Liver (tissue), 8 donors: ENCODE measurements at regions not wholly inside any gene's neighbourhood (a gene's known extent, or its start where the extent isn't known, plus 50 kb on each side); places are given as distances from the start of the nearest gene placed in this dataset.

ENCODE experiments used
- DNase-seq: peaks from one replicate; pipeline ENCODE4 v3.0.0-alpha.2; 2017; ENCODE audit warnings: low spot score
- H3K27ac ChIP-seq, 2 donors: one replicate each; pipeline ENCODE4 v1.7.0; 2013; ENCODE audit warnings: inconsistent platforms in 2 of 2, low read length in 2 of 2, control low read depth in 1 of 2, low read depth in 1 of 2, mild to moderate bottlenecking in 1 of 2
- H3K27me3 ChIP-seq, 4 donors: one replicate each; pipeline versions ENCODE4 v1.6.1 to v1.7.0; 2013; ENCODE audit warnings: low read length in 3 of 4, inconsistent platforms in 1 of 4, mild to moderate bottlenecking in 1 of 4, moderate library complexity in 1 of 4; ENCODE audit not compliant: control insufficient read depth in 4 of 4, insufficient read depth in 4 of 4
- H3K36me3 ChIP-seq, 4 donors: one replicate each; pipeline versions ENCODE4 v1.6.1 to v1.7.0; 2013; ENCODE audit warnings: low read length in 3 of 4, mild to moderate bottlenecking in 3 of 4, low read depth in 1 of 4, moderate library complexity in 1 of 4; ENCODE audit not compliant: control insufficient read depth in 4 of 4, insufficient read depth in 3 of 4
- H3K4me1 ChIP-seq, 4 donors: one replicate each; pipeline versions ENCODE4 v1.6.1 to v1.7.0; 2013; ENCODE audit warnings: low read length in 3 of 4, mild to moderate bottlenecking in 3 of 4, moderate library complexity in 1 of 4; ENCODE audit not compliant: control insufficient read depth in 4 of 4, insufficient read depth in 4 of 4
- H3K4me3 ChIP-seq, 3 donors: one replicate each; pipeline versions ENCODE4 v1.6.1 to v1.7.0; 2013; ENCODE audit warnings: low read length in 3 of 3, control low read depth in 1 of 3, low read depth in 1 of 3, mild to moderate bottlenecking in 1 of 3
- H3K9ac ChIP-seq, 2 donors: one replicate each; pipeline ENCODE4 v1.7.0; 2013; ENCODE audit warnings: low read length in 2 of 2, mild to moderate bottlenecking in 2 of 2, moderate library complexity in 2 of 2, control low read depth in 1 of 2, low read depth in 1 of 2
- H3K9me3 ChIP-seq, 4 donors: one replicate each; pipeline versions ENCODE4 v1.6.1 to v1.7.0; 2013; ENCODE audit warnings: low read length in 3 of 4; ENCODE audit not compliant: control insufficient read depth in 4 of 4
- EGR1 ChIP-seq, 2 donors: IDR thresholded peaks; 2 replicates each; pipeline ENCODE4 v1.6.1; 2016 to 2018; ENCODE audit warnings: antibody characterized with exemption in 2 of 2, low read depth in 2 of 2
- FOXA1 ChIP-seq: IDR thresholded peaks from 2 replicates; pipeline ENCODE4 v1.6.1; 2016; ENCODE audit warnings: antibody characterized with exemption
- FOXA2 ChIP-seq: IDR thresholded peaks from 2 replicates; pipeline ENCODE4 v1.6.1; 2016; ENCODE audit warnings: antibody characterized with exemption
- GABPA ChIP-seq, 2 donors: IDR thresholded peaks in 1 of 2; conservative IDR thresholded peaks in 1 of 2; 2 replicates each; pipeline ENCODE4 v1.6.1; 2016; ENCODE audit warnings: antibody characterized with exemption in 2 of 2, mild to moderate bottlenecking in 1 of 2, moderate library complexity in 1 of 2
- HNF4A ChIP-seq, 2 donors: conservative IDR thresholded peaks; 2 replicates each; pipeline ENCODE4 v1.6.1; 2016; ENCODE audit warnings: antibody characterized with exemption in 2 of 2, mild to moderate bottlenecking in 2 of 2
- HNF4G ChIP-seq: IDR thresholded peaks from 2 replicates; pipeline ENCODE4 v1.6.1; 2016; ENCODE audit warnings: antibody characterized with exemption
- JUND ChIP-seq, 2 donors: IDR thresholded peaks; 2 replicates each; pipeline ENCODE4 v1.6.1; 2016; ENCODE audit warnings: antibody characterized with exemption in 2 of 2
- NR2F2 ChIP-seq: IDR thresholded peaks from 2 replicates; pipeline ENCODE4 v1.6.1; 2016; ENCODE audit warnings: antibody characterized with exemption
- RAD21 ChIP-seq, 2 donors: IDR thresholded peaks; 2 replicates each; pipeline ENCODE4 v1.6.1; 2016; ENCODE audit warnings: antibody characterized with exemption in 2 of 2, mild to moderate bottlenecking in 2 of 2
- RXRA ChIP-seq, 2 donors: IDR thresholded peaks; 2 replicates each; pipeline ENCODE4 v1.6.1; 2017 to 2018; ENCODE audit warnings: antibody characterized with exemption in 2 of 2, mild to moderate bottlenecking in 1 of 2
- SP1 ChIP-seq: IDR thresholded peaks from 2 replicates; pipeline ENCODE4 v1.6.1; 2018; ENCODE audit warnings: antibody characterized with exemption, mild to moderate bottlenecking
- TAF1 ChIP-seq: conservative IDR thresholded peaks from 2 replicates; pipeline ENCODE4 v1.6.1; 2016; ENCODE audit warnings: antibody characterized with exemption, mild to moderate bottlenecking
- YY1 ChIP-seq: IDR thresholded peaks from 2 replicates; pipeline ENCODE4 v1.6.1; 2016; ENCODE audit warnings: antibody characterized with exemption, mild to moderate bottlenecking
- WGBS: extraction: QIAGEN DNeasy Blood & Tissue Kit; methylation state at CpG from one replicate; pipeline ENCODE4 v1.1.7; 2013; 5-methylcytosine and 5-hydroxymethylcytosine counted together
- TF ChIP-seq, protein P1 (sequence below): fragments of 150-350 bp; IDR thresholded peaks from 2 replicates; pipeline ENCODE4 v1.5.1; 2017; ENCODE audit warnings: improper control_type of control experiment, low read depth, low read length; ENCODE audit not compliant: missing input control
- TF ChIP-seq, protein P2 (sequence below): IDR thresholded peaks from 2 replicates; pipeline ENCODE4 v1.6.1; 2016; ENCODE audit warnings: antibody characterized with exemption
- TF ChIP-seq, protein P3 (sequence below): IDR thresholded peaks from 2 replicates; pipeline ENCODE4 v1.6.1; 2016; ENCODE audit warnings: antibody characterized with exemption, mild to moderate bottlenecking
- TF ChIP-seq, protein P4 (sequence below): IDR thresholded peaks from 2 replicates; pipeline ENCODE4 v1.6.1; 2016; ENCODE audit warnings: antibody characterized with exemption
- donor health status: healthy.
- donor health status: healthy.
- donor health status: healthy.
- donor health status: healthy.
- donor health status: healthy.

DNA sequence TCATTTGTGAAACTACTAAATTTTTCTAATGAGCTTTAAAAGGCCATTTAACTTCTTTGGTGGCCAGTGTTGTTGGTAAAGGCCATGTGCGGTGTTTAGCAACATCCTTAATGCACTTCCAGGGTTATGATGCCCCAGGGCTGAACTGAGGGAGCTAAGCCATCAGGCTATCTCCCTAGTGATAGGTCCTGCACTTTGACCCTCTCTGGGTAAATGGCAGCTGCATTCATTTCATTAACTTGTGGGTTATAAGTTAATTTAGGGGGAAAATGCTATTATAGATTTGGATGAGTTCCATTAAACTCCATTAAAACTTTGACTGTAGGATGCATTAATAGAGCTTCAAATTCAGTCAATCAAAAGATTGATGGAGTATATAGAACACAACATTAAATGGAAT, 366.7 kb upstream of the ZNF717 start:
- 84% methylated on average over 1 of the region's 1 CpG for WGBS
- H3K9ac ChIP-seq: no peak overlapping the region
- no peak overlapping the region for H3K4me3 ChIP-seq
- H3K27me3 ChIP-seq: no peaks in the 10 kb centered on the region
- no peaks in the 10 kb centered on the region for H3K36me3 ChIP-seq
- H3K27ac ChIP-seq: no peak overlapping the region
- H3K4me1 ChIP-seq: no peaks in the 10 kb centered on the region
- H3K9me3 ChIP-seq: peaks cover 0 to 3% (median 2%) of the 10 kb centered on the region in 4 donors
- no peak for DNase-seq
- TF ChIP-seq FOXA2 (no peak), HNF4A (conservative IDR thresholded peaks at IDR 0.05) (no peak), HNF4G (no peak), FOXA1 (no peak), TAF1 (no peak), SP1 (no peak), RXRA (IDR thresholded peaks at IDR 0.05) (no peak), JUND (IDR thresholded peaks at IDR 0.05) (no peak), GABPA (IDR thresholded peaks at IDR 0.05 in 1 of 2, conservative IDR thresholded peaks at IDR 0.05 in 1 of 2) (no peak), RAD21 (IDR thresholded peaks at IDR 0.05) (no peak), EGR1 (IDR thresholded peaks at IDR 0.05; ENCODE audit: low read depth in 2 of 2) (no peak), YY1 (no peak)
- TF ChIP-seq, protein P1, sequence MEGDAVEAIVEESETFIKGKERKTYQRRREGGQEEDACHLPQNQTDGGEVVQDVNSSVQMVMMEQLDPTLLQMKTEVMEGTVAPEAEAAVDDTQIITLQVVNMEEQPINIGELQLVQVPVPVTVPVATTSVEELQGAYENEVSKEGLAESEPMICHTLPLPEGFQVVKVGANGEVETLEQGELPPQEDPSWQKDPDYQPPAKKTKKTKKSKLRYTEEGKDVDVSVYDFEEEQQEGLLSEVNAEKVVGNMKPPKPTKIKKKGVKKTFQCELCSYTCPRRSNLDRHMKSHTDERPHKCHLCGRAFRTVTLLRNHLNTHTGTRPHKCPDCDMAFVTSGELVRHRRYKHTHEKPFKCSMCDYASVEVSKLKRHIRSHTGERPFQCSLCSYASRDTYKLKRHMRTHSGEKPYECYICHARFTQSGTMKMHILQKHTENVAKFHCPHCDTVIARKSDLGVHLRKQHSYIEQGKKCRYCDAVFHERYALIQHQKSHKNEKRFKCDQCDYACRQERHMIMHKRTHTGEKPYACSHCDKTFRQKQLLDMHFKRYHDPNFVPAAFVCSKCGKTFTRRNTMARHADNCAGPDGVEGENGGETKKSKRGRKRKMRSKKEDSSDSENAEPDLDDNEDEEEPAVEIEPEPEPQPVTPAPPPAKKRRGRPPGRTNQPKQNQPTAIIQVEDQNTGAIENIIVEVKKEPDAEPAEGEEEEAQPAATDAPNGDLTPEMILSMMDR: no peak
- TF ChIP-seq, protein P2, sequence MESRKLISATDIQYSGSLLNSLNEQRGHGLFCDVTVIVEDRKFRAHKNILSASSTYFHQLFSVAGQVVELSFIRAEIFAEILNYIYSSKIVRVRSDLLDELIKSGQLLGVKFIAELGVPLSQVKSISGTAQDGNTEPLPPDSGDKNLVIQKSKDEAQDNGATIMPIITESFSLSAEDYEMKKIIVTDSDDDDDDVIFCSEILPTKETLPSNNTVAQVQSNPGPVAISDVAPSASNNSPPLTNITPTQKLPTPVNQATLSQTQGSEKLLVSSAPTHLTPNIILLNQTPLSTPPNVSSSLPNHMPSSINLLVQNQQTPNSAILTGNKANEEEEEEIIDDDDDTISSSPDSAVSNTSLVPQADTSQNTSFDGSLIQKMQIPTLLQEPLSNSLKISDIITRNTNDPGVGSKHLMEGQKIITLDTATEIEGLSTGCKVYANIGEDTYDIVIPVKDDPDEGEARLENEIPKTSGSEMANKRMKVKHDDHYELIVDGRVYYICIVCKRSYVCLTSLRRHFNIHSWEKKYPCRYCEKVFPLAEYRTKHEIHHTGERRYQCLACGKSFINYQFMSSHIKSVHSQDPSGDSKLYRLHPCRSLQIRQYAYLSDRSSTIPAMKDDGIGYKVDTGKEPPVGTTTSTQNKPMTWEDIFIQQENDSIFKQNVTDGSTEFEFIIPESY: no peak

DNA sequence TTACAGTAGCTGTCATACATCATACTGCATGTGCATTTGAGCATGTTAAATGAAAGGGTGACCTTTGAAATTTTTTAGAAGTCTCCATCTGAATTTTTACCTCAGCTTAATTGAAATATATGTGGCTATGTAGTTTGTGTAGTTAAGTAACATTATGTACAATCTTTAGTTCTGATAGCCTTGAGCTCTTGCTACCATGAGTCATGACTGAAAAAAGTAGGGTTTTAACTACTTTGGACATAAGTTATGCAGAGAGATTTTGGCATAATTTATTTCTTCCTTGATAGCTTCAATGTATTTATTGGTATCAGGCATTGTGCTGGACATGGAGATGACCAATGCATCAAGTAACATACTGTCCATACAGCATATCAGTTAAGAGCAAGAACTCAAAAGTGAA, 376.5 kb upstream of the ZNF717 start:
- H3K36me3 ChIP-seq: no peaks in the 10 kb centered on the region
- no peak for TF ChIP-seq YY1
- TF ChIP-seq, protein P3, sequence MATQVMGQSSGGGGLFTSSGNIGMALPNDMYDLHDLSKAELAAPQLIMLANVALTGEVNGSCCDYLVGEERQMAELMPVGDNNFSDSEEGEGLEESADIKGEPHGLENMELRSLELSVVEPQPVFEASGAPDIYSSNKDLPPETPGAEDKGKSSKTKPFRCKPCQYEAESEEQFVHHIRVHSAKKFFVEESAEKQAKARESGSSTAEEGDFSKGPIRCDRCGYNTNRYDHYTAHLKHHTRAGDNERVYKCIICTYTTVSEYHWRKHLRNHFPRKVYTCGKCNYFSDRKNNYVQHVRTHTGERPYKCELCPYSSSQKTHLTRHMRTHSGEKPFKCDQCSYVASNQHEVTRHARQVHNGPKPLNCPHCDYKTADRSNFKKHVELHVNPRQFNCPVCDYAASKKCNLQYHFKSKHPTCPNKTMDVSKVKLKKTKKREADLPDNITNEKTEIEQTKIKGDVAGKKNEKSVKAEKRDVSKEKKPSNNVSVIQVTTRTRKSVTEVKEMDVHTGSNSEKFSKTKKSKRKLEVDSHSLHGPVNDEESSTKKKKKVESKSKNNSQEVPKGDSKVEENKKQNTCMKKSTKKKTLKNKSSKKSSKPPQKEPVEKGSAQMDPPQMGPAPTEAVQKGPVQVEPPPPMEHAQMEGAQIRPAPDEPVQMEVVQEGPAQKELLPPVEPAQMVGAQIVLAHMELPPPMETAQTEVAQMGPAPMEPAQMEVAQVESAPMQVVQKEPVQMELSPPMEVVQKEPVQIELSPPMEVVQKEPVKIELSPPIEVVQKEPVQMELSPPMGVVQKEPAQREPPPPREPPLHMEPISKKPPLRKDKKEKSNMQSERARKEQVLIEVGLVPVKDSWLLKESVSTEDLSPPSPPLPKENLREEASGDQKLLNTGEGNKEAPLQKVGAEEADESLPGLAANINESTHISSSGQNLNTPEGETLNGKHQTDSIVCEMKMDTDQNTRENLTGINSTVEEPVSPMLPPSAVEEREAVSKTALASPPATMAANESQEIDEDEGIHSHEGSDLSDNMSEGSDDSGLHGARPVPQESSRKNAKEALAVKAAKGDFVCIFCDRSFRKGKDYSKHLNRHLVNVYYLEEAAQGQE: no peak
- no peak for TF ChIP-seq EGR1 (IDR thresholded peaks at IDR 0.05; ENCODE audit: low read depth in 2 of 2)
- TF ChIP-seq, protein P4, sequence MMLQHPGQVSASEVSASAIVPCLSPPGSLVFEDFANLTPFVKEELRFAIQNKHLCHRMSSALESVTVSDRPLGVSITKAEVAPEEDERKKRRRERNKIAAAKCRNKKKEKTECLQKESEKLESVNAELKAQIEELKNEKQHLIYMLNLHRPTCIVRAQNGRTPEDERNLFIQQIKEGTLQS: no peak
- TF ChIP-seq NR2F2: no peak
- TF ChIP-seq, protein P1: no peak
- TF ChIP-seq HNF4G: no peak
- H3K27ac ChIP-seq: no peak overlapping the region
- no peak overlapping the region for H3K4me3 ChIP-seq
- H3K9ac ChIP-seq: no peak overlapping the region
- no peaks in the 10 kb centered on the region for H3K4me1 ChIP-seq
- no peaks in the 10 kb centered on the region for H3K27me3 ChIP-seq
- DNase-seq: no peak
- no peaks in the 10 kb centered on the region for H3K9me3 ChIP-seq
